ENCODE measurements at regions not wholly inside any gene's neighbourhood (a gene's known extent, or its start where the extent isn't known, plus 50 kb on each side); places are given as distances from the start of the nearest gene placed in this dataset.

- TF ChIP-seq CTCF (IDR thresholded peaks at IDR 0.05) (no peak), POLR2A (IDR thresholded peaks at IDR 0.05) (no peak)
Observed at GRCh38 chr16:29256501-29256981, 150.0 kb downstream of the NPIPB11 start.

Data from uterus (tissue), 2 donors.